GM12872 (cell line): ENCODE measurements at regions not wholly inside any gene's neighbourhood (a gene's known extent, or its start where the extent isn't known, plus 50 kb on each side); places are given as distances from the start of the nearest gene placed in this dataset.

Experiments
- CTCF ChIP-seq: IDR thresholded peaks from 3 replicates; pipeline ENCODE4 v1.5.1; 2011; ENCODE audit warnings: low read depth, mild to moderate bottlenecking, low read length, moderate library complexity; ENCODE audit not compliant: insufficient read depth

- TF ChIP-seq CTCF: no peak
Measured at GRCh38 chr4:180557950-180558349, 1685.3 kb upstream of the TENM3 start.

- TF ChIP-seq CTCF: no peak
Measured at GRCh38 chr4:180558427-180558826, 1684.8 kb upstream of the TENM3 start.

GRCh38 chr4:180560896-180561295 lies 1682.3 kb upstream of the TENM3 start:
- TF ChIP-seq CTCF: no peak

- no peak for TF ChIP-seq CTCF
Measured at GRCh38 chr4:180564026-180564425, 1679.2 kb upstream of the TENM3 start.

- no peak for TF ChIP-seq CTCF
Measured at GRCh38 chr4:180564448-180564847, 1678.8 kb upstream of the TENM3 start.

- TF ChIP-seq CTCF: no peak
Measured at GRCh38 chr4:180565856-180566431, 1677.3 kb upstream of the TENM3 start.

- TF ChIP-seq CTCF: no peak
Measured at GRCh38 chr4:180566492-180566891, 1676.7 kb upstream of the TENM3 start.

GRCh38 chr4:180567080-180567479 lies 1676.1 kb upstream of the TENM3 start:
- no peak for TF ChIP-seq CTCF
